HG02798 (cell line): ENCODE measurements at regions not wholly inside any gene's neighbourhood (a gene's known extent, or its start where the extent isn't known, plus 50 kb on each side); places are given as distances from the start of the nearest gene placed in this dataset.
"Not testable (repeated sequence)": the region's sequence is repeated elsewhere in the genome, so short reads cannot be mapped to it uniquely, and the experiment has no call there.

Experiments used
- ATAC-seq: cut with Tn5 transposase; IDR thresholded peaks from one replicate; pipeline ENCODE4 v1.9.1; 2021; ENCODE audit warnings: mild to moderate bottlenecking; ENCODE audit not compliant: unreplicated experiment, poor library complexity

DNA sequence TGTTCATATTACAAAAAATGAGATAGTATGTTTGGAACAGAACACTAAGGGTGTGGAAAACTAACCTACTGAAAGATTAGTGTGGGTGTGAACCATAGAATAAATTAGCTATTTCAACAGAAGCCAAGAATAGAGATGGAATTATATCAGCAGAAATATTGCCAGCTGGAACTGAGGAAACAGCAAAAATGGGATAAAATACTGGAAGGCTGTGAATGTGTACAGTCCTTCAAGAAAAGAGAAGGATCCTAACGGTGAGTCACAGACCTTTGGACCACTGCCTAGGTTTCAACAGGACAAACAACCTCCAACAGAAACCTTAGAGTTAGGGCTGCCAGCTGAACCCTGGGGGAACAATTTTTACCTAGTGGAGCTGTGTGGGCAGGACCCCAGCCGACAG is 395.0 kb downstream of the ZWINT start:
- no peak for ATAC-seq

DNA sequence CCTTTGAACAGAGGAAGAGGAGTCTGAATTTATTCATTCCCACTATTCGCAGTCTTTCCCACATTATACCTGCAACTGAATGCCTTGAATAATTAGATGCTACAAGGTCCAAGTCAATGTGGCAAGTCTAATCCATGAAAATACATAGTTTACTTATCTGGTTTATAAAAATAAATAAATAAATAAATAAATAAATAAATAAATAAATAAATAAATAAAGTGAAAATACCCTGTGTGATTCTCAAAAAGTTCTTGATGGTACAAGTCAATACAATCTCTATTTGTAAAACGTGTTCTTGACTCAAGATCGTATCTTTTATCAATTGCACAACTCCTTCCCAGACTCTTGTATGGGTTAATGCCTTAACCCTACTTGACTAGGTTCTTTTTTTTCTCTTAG is 417.7 kb downstream of the ZWINT start:
- ATAC-seq = no peak

DNA sequence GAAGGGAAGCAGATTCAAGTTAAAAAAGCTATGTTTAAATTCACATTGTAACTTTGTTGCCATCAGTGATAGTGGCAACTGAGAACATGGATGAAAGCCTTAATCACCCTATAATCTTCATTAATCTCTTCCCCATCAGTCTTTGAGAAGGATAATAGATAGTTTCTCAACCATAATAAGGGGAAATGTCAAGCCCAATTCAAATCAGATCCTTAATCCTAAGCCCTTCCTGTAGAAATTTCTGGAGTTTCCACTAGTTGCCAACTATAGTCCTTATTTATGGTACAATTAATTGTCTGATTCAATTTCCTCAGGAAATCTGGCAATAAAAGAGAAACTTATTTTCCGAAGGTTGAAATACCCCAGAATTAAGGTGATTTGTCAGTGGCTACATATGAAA is 431.8 kb downstream of the ZWINT start:
- ATAC-seq = no peak

DNA sequence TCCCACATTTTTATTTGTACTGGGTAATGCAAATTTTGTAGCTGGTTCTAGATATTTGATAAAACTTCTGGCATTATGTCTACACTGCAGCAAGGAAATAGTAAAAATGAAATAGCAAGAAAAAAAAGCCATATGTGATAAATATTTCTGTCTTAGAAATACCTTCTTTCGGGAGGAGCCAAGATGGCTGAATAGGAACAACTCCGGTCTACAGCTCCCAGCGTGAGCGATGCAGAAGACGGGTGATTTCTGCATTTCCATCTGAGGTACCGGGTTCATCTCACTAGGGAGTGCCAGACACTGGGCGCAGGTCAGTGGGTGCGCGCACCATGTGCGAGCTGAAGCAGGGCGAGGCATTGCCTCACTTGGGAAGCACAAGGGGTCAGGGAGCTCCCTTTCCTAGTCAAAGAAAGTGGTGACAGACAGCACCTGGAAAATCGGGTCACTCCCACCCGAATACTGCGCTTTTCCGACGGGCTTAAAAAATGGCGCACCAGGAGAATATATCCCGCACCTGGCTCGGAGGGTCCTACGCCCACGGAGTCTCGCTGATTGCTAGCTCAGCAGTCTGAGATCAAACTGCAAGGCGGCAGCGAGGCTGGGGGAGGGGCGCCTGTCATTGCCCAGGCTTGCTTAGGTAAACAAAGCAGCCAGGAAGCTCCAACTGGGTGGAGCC is 461.4 kb downstream of the ZWINT start:
- not testable (repeated sequence) for ATAC-seq

DNA sequence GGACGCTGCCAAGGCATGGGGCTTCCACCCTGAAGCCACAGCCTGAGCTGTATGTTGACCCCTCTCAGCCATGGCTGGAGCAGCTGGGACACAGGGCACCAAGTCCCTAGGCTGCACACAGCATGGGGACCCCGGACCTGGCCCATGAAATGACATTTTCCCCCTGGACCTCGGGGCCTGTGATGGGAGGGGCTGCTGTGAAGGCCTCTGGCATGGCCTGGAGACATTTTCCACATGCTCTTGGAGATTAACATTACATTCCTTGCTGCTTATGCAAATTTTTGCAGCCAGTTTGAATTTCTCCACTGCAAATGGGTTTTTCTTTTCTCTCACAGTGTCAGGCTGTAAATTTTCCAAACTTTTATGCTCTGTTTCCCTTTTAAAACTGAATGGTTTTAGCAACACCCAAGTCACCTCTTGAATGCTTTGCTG is 463.6 kb downstream of the ZWINT start:
- ATAC-seq = no peak

DNA sequence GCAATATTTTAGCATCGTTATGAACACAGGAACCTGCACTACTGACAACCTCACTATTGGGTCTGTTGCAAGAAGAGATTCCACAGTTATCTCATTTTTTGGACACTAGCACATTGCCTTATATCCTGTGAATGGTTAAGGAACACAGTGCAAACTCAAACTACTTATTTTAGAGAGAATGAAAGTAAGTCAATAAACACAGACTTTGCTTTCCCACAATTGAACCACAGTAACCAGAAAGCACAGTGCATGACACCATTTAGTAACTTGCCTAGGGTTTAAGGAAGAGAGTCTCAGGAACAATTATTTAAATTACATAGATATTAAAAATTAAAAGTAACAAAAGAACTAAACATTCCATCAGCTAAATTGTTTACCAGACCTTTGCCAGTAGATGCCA is 468.8 kb downstream of the ZWINT start:
- ATAC-seq = no peak

DNA sequence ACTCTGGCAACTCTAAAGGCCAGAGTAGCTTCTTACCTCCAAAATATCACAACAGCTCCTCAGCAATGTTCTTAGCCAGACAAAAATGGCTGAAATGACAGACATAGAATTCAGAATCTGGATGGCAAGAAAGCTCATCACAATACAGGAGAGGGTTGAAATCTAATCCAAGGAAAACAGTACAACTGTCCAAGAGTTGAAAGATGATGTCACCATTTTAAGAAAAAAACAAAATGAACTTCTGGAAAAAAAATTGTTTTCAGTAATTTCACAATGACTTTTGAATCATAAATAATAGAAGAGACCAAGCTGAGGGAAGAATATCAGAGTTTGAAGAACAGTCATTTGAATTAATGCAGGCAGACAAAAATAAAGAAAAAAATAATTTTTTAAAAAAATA is 479.5 kb downstream of the ZWINT start:
- ATAC-seq = no peak

DNA sequence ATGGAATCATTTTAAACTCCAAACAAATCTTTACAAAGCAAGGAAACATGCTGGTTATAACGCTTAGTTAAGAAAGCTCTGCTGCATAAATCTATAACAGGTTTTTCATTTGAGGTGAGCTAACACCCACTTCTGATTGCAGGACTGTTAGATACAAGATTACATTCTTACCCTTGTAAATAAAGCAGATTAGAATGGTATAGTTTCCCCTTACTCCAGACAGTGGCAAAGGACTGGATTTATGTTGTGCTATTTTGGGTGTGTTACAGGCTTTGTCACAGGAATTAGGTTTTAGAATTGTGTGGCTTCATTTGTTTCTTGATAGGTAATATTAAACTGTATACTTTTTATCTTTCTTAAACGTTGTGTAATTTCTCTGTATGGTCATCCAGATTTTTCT is 487.6 kb downstream of the ZWINT start:
- ATAC-seq = no peak

DNA sequence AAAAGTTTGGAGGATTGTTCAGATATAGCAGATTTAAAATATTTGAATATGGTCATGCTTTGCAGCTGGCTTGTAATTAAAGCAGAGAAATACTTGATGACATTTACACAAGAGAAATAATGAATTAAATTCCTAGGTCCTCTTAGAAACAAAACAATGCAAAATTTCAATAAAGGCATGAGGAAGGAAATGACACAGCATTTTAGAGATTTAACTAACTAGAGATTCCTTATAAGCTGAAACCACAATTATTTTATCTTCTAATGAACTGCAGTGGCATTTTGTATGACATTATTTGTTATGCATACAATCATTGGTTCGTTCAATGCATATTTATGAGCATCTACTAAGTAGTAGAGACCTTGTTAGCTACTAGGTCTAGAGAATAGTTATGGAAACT is 490.9 kb downstream of the ZWINT start:
- ATAC-seq = no peak

DNA sequence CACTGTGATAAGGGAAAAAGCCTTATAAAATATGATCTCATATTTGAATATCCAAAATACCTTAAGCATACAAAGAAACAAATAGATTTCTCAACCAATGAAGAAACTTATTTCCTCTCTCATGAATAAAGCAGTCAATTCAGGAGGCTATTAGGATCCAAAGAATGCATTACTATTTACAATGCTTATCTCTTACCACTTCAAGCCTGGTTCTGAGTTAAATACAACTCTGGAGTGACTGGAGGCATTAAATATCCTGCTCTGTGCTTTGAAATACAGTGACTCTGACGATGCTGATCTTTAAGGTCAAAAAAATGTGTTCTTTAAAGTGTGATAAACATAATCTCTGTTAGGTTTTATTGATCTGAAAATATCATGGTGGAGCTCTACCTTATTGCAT is 493.2 kb downstream of the ZWINT start:
- ATAC-seq = no peak

DNA sequence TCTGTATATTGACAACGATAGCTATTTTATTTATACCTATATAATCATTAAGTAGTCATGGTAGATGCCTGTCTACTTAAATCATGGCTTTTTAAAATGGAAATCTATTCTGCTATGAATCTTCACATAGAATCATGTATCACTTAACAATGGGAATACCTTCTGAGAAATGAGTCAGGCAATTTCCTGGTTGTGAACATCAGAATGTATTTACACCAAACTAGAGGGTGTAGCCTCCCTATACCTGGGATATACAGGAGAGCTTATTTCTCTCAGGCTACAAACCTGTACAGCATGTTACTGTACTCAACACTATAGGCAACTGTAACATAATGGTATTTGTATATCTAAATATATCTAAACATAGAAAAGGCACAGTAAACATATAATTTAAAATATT is 502.3 kb downstream of the ZWINT start:
- ATAC-seq = no peak

DNA sequence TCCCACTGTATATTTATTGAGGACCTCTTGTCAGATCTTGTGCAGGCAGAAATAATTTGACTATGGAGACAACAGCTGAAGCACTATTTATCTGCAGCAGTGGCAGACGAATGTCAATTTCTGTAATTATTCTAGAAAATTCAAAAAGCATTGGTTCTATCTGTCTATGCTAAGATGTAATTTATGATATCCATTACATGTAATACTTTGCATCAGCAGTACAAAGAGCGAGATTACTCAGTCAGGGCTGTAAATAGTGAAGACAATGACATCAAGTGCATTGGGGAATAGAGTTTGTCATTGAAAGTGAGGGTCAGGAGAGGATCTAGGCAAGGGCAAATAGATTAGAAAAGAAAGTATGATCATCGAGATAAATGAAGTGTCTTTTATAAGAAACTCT is 508.2 kb downstream of the ZWINT start:
- ATAC-seq = no peak

DNA sequence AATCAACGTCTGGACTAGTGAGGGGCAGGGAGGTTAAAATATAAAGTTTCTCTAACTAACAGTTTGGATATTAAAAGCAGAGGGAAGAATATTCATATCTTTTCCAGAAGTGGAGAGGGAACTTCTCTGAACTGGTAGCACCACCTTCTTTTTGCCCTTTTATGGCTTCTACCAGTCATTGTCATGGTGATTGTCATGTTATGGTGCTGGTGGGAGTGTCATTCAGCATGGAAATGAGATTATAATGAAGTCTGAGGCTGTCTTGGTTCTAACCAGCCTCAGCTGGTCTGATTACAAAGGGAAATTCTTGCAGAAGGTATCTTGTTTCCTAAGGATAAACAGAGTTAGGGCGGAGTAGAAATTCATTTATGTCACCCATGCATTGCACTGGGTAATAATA is 523.8 kb downstream of the ZWINT start:
- no peak for ATAC-seq

DNA sequence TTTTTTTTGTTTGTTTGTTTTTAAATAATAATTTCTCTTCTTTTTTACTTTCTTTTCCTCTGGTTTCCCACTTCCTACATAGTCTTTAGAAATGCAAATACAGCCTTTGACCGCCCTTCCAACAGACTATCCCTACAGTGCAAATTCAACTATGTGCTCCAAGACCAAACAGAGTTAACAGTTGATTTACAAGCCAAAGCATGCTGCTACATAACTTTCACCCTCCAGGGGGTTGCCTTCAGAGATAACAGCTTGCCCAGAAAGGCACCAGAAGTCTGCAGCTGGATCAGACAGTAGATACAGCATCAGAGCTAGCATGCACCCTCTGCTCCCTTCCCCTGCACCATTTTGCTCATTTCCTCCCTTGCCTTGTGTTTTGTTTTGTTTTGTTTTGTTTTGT is 539.0 kb downstream of the ZWINT start:
- ATAC-seq = no peak

DNA sequence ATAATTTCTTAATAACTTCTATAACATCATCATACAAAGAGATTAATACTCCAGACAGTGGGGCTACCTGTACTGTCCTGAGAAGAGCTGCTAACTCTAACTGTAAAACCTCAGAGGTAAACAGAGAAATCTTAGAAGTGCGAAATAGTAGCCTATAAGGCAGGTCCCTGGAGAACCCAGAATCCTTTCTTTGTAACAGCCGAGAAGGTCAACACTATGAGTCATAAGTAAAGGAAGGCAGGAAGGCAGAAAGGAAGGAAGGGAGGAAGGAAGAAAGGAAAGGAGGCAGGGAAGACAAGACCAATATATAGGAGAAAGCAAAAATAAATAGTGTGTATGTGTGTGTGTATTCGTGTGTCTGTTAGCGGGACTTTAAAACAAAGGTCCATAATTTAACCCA is 540.6 kb downstream of the ZWINT start:
- no peak for ATAC-seq

DNA sequence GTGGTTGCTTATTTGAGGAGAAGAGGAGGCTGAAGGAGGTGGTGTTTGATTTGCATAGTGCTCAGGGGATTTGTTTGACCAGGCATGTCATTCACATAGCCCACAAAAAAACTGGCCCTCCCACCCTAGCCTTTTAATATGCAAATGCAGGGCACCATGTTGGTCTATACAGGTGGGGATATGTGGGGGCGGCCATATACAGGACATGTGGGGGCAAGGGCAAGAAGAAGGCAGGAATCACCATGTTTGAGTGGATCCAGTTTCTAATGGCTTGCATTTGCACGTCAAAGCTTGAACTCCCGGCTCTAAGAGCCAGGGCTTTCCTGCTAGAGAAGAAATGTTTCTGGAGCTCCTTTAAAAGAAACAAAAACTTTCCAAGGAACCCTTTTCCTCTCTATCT is 541.0 kb downstream of the ZWINT start:
- no peak for ATAC-seq

DNA sequence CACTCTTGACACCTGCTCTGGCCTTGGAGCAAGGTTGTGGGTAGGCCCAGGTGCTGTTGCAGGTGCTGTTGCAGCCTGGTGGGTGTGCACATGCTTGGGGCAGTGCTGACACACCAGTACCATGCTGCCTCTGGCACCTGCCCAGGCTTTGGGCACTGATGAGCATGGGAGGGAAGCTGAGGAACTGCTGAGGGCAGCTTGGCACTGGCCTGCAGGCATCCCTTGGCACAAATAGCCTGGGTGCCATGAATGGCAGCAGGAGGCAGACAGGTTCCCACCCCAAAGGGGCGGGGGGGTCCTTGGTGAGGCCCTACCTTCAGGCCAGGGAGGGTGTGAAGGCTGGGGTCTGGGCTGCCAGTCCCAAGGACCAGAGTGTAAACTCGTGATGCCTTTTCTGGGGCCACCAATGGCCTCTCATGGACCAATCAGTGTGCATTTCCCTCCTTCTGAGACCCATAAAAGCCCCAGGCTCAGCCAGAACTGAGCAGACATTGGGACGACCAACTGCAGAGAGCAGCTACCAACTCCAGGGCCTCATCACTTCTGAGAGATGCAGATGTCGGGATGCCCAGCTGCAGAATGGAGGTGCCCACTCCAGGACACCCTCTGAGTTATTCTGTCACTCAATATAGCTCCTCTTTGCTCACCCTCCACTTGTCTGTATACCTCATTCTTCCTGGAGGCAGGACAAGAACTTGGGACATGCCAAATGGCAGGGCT is 547.4 kb downstream of the ZWINT start:
- no peak for ATAC-seq

DNA sequence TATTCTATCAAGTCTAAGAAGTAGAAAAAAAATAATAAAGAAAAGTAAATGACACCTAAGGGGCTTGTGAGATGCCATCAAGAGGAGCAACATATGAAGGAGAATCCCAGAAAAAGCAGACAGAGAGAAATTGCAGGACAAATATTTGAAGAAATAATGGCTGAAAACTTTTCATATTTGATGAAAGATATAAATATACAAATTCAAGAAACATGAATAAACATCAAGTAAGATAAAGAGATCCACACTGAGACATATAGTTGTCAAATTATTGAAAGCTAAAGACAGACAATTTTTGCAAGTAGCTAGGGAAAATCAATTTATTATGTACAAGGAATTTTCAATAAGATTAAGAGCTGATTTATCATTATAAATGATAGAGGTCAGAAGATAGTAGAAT is 558.0 kb downstream of the ZWINT start:
- no peak for ATAC-seq

DNA sequence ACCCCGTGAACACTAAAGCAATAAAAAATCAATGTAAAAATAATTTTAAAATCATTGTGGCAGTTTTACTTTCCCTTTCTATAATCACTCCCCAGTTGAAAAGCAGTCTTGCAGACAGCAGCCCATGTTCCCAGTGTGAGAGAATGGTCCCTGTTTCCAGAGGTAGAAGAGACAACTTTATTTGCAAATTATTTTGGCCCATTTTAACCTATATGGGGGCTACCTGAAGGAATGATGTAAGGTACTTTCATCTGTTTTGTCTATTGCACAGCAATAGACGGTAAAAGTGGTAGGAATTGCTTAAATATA is 559.8 kb downstream of the ZWINT start:
- no peak for ATAC-seq

DNA sequence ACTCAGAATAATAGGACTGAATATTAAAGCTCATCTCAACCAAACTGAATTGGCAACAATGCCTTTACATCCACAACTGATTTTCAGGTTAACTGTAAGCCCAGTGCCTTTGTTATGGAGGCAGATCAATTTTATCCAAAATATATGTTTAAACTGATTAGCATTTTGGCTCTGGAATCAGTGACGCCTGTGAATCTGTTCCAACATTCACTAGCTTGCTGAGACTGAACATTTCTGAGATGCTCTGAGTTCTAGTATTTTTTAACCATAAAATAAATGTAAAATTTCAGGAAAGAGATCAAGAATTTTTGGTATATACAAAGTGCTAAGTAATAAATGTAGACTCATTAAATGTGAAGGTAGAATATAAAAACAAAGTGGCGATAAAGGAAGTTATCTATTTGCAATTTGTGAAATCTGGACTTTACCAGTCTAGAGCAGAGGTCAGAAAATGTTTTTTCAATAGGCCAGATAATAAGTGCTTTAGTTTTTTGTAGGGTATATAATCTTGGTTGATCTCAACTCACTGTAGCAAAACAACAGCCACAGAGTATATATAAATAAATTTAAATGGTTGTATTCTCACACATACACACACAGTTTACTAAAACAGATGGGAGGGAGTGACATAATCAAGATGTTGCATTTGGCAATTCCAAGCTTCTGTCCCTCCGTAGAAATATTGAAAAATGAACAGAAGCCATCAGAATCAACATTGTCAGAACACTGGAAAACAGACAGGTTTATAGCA is 560.3 kb downstream of the ZWINT start:
- ATAC-seq = no peak

DNA sequence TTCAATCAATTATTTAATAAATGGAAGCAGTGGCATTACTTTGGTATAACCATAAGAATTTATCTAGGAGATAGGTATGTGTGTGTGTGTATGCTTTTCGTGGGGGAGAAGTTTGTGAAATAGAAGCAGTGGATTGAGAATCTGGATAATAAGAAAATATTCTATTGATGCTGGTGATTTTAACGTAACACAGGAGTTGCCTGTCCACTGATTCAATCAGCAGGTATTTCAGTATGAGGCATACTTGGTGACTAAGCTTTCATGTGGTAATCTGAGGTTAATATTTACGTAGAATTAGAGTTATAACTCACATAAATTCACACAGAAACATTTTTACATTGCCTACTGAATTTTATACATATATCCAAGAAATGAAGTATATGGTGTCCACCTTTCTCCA is 568.0 kb downstream of the ZWINT start:
- no peak for ATAC-seq

DNA sequence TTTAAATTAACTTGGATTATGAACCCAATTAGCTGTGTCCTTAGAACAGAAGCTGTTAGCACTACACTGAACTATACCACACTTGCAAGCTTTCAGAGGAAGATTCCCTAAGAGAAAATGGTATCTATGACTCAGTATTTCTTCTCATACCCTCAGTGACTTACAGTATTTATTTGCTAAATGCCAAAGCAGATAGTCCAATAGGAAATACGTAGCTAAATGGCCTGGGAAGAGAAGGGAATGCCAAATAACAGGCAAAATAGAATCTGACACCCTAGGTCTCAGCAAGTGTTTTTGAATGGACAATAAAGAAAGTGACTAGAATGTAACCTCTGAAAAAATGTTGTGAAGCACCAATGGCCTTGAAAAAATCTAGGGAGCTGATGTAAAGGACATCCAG is 570.8 kb downstream of the ZWINT start:
- not testable (repeated sequence) for ATAC-seq
